ENCODE measurements at regions not wholly inside any gene's neighbourhood (a gene's known extent, or its start where the extent isn't known, plus 50 kb on each side); places are given as distances from the start of the nearest gene placed in this dataset.

- no peak for DNase-seq
Measured at GRCh38 chr5:135085936-135086725, 52.1 kb upstream of the PITX1 start.

GRCh38 chr5:135085133-135085935 is 51.3 kb upstream of the PITX1 start:
- DNase-seq = no peak

Data from activated CD4-positive, alpha-beta T cell treated with anti-CD3 and anti-CD28 coated beads, Interleukin-2, amount 50 U/mL, for 48 hours (primary cell).